HUES6 (cell line): ENCODE measurements at regions not wholly inside any gene's neighbourhood (a gene's known extent, or its start where the extent isn't known, plus 50 kb on each side); places are given as distances from the start of the nearest gene placed in this dataset.
"Not testable (repeated sequence)": the region's sequence is repeated elsewhere in the genome, so short reads cannot be mapped to it uniquely, and the experiment has no call there.

Experiments
- H3K27ac ChIP-seq: 2 replicates; pipeline ENCODE4 v1.7.0; 2013; ENCODE audit warnings: low read depth, mild to moderate bottlenecking, low read length, inconsistent platforms
- H3K27me3 ChIP-seq: 2 replicates; pipeline ENCODE4 v1.6.1; 2013; ENCODE audit warnings: low read length; ENCODE audit not compliant: control insufficient read depth, insufficient read depth
- H3K36me3 ChIP-seq: 2 replicates; pipeline ENCODE4 v1.6.1; 2013; ENCODE audit warnings: low read length; ENCODE audit not compliant: control insufficient read depth, insufficient read depth
- H3K4me1 ChIP-seq: 2 replicates; pipeline ENCODE4 v1.6.1; 2013; ENCODE audit warnings: low read length; ENCODE audit not compliant: control insufficient read depth, insufficient read depth
- H3K4me3 ChIP-seq: 2 replicates; pipeline ENCODE4 v1.5.1; 2013; ENCODE audit warnings: low read depth, low read length
- H3K9ac ChIP-seq: one replicate; pipeline ENCODE4 v1.6.1; 2013; ENCODE audit warnings: mild to moderate bottlenecking, low read length
- H3K9me3 ChIP-seq: 2 replicates; pipeline ENCODE4 v1.6.1; 2013; ENCODE audit warnings: low read depth, low read length; ENCODE audit not compliant: control insufficient read depth, insufficient read depth

DNA sequence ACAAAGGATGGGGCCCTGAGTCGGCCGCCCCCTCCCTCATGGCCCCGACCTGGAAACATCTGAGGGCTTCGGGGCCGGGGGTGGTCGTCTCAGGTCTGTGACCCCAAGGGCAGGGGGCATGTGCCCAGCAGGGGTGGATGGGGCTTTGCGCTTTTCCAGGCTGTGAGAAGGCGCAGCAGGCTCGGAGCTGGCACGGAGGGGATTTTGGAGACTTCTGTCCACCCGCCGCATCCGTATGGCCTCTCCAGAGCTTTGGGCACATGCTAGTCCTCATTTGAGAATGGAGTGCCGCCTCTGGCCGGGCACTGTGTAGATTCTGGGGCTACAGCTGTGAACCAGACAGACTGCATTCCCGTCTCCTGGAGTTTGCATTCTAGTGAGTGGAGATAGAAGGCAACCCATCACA is 66.1 kb upstream of the WNT4 start:
- Histone ChIP-seq H3K4me3 (no peak overlapping the region), H3K36me3 (no peaks in the 10 kb centered on the region), H3K4me1 (peaks cover 27% of the 10 kb centered on the region), H3K27ac (no peak overlapping the region), H3K27me3 (peaks cover 11% of the 10 kb centered on the region), H3K9me3 (no peaks in the 10 kb centered on the region), H3K9ac (no peak overlapping the region)

DNA sequence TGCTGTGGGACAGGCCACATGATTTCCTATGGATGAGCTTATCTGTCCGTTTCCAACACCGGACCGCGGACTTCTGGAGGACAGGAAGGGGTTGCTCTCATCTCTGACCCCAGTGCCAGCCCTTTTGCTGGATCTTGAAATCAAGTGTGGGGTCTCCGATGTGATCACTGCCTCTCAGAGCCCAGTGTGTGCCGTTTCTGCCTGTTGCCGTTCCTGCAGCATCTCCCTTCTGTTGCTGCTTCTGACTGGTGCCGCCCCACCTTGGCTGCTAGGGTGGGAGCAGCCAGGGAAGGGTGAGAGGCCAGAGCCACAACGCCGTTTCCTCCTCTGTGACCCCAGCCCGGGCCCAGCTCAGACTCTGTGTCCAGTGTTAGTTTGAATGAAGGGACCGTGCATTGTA is 67.3 kb upstream of the WNT4 start:
- Histone ChIP-seq H3K36me3 (no peaks in the 10 kb centered on the region), H3K27ac (no peak overlapping the region), H3K27me3 (peaks cover 8% of the 10 kb centered on the region), H3K4me3 (no peak overlapping the region), H3K4me1 (peaks cover 27% of the 10 kb centered on the region), H3K9me3 (no peaks in the 10 kb centered on the region), H3K9ac (no peak overlapping the region)

DNA sequence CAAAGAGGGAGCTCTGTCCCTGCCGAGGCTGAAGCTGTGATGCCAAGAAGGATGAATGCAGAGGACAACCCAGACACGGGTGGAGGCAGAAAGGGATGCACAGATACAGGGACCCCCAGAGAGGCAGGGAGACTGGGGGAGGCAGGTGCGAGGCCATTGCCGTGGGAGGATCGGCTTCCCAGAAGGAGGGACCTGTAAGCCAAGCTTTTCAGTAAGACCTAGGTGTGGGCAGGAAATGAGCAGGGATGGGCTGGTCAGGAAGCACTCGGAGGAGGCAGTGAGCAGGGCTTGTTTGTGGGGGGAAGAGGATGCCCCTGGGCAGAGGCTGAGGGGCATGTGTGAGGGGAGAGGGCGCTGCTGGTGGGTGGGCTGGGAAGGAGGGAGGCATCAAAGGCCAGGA is 67.7 kb upstream of the WNT4 start:
- H3K4me3 ChIP-seq = no peak overlapping the region
- H3K4me1 ChIP-seq = peaks cover 27% of the 10 kb centered on the region
- H3K27ac ChIP-seq = no peak overlapping the region
- no peak overlapping the region for H3K9ac ChIP-seq
- peaks cover 7% of the 10 kb centered on the region for H3K27me3 ChIP-seq
- H3K36me3 ChIP-seq = no peaks in the 10 kb centered on the region
- no peaks in the 10 kb centered on the region for H3K9me3 ChIP-seq

DNA sequence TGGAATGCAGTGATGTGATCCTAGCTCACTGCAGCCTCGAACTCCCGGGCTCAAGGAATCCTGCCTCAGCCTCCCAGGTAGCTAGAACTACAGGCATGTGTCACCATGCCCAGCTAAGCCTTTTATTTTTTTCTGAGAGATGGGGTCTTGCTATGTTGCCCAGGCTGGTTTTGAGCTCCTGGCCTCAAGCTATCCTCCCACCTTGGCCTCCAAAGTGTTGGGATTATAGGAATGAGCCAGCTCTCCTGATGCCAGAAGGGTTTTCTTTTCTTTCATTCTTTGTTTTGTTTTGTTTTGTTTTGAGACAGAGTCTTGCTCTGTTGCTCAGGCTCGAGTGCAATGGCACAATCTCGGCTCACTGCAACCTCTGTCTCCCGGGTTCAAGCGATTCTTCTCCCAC is 68.6 kb upstream of the WNT4 start:
- not testable (repeated sequence) for H3K36me3 ChIP-seq, H3K27me3 ChIP-seq, H3K4me3 ChIP-seq, H3K9ac ChIP-seq, H3K9me3 ChIP-seq, H3K27ac ChIP-seq
- H3K4me1 ChIP-seq = peaks cover 27% of the 10 kb centered on the region

DNA sequence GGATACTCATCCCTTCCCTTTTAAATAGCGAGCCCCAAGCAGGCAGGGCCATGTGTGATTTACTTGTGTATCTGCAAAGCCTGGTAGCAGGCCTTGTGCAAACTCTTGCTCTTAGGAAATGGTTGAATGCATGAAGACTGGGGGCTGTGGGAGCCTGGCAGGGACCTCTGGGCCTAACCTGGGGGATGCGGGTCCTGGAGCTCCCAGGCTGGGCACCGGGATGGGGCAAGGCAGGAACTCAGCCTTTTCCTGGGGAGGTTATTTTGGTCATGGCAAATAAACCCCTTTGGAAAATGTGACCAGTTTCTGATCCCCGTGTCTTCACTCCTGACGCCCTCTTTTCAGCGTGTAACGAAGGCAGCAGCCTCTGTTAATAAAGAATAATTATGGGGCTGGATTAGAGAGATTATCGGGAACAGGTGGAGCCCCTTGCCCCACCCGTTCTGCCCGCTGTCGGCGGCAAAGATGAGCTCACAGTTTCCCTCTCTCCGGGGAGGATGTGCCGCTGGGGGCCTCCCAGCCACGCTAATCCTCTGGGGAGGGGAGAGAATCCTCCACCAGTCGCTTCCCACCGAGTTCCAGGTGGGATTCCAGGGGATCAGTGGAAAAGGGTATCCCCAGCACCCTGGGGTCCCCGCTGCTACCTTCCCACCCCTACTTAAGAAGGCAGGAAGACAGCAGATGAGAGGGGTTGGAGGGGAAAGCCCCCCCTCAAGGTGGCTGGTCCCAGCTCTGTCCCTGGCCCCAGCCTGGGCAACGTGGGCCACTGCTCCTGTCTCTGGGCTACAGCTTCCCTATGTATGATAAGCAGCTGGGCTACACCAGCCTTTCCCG is 69.7 kb upstream of the WNT4 start:
- no peak overlapping the region for H3K4me3 ChIP-seq
- H3K9me3 ChIP-seq = no peaks in the 10 kb centered on the region
- H3K27ac ChIP-seq = no peak overlapping the region
- H3K27me3 ChIP-seq = peaks cover 6% of the 10 kb centered on the region
- no peaks in the 10 kb centered on the region for H3K36me3 ChIP-seq
- no peak overlapping the region for H3K9ac ChIP-seq
- H3K4me1 ChIP-seq = peaks cover 23% of the 10 kb centered on the region

DNA sequence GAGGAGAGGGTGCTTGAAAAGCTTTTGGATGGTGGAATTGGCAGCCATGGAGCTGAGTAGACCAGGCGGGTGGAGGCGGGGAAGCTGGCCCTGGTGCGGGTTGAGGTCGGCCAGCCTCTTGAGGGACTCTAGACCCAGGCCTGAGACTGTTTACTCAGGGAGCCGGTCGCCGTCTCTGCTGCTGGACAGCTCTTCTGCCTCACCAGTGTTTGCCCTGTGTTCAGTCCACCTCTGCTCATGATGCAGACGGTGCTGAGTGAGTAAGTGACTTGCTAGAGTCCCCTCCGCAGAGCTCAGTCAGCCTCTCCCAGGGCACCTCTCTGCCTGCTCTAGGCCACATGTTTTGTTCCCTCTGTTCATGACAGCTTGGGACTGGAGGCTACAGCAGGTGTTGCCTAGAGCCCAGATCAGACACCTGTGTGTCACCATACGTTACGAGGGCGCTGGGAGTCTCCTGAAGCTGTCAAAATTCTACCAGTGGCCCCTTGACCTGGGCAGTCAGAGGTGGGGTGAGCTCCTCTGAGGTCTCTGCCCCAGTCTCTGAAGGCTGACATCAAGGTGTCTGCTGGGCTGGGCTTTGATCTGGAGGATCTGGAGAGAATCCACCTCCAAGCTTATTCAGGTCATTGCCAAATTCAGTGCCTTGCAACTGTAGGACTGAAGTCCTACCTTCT is 73.5 kb upstream of the WNT4 start:
- no peaks in the 10 kb centered on the region for H3K27me3 ChIP-seq
- H3K9ac ChIP-seq = no peak overlapping the region

DNA sequence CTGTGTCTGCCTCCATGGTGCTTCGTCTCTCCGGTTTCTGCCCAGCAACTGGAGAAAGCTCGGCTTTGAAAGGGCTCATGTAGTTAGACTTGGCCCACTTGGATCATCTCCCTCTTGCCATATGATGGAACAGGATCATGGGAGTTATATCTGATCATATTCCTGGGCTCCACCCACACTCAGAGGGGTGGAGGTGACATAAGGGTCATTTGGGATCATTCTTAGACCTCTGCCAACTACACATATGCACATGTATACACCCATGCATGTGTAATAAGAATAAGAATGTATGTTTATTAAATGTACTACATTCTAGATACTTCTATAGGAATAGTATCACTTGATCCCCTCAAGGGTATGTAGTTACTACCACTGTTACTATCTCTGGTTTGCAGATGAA is 74.1 kb upstream of the WNT4 start:
- Histone ChIP-seq H3K27ac (no peak overlapping the region), H3K9ac (no peak overlapping the region), H3K4me3 (no peak overlapping the region), H3K27me3 (no peaks in the 10 kb centered on the region), H3K4me1 (0 out of 2 replicates have a peak, but pooled peaks cover 4% of the 10 kb centered on the region), H3K36me3 (no peaks in the 10 kb centered on the region), H3K9me3 (no peaks in the 10 kb centered on the region)

More for the DNA sequence above, 73.5 kb upstream of the WNT4 start:
- H3K27ac ChIP-seq = no peak overlapping the region
- no peak overlapping the region for H3K4me3 ChIP-seq
- H3K9me3 ChIP-seq = no peaks in the 10 kb centered on the region
- no peaks in the 10 kb centered on the region for H3K36me3 ChIP-seq
- H3K4me1 ChIP-seq = 0 out of 2 replicates have a peak, but pooled peaks cover 4% of the 10 kb centered on the region

DNA sequence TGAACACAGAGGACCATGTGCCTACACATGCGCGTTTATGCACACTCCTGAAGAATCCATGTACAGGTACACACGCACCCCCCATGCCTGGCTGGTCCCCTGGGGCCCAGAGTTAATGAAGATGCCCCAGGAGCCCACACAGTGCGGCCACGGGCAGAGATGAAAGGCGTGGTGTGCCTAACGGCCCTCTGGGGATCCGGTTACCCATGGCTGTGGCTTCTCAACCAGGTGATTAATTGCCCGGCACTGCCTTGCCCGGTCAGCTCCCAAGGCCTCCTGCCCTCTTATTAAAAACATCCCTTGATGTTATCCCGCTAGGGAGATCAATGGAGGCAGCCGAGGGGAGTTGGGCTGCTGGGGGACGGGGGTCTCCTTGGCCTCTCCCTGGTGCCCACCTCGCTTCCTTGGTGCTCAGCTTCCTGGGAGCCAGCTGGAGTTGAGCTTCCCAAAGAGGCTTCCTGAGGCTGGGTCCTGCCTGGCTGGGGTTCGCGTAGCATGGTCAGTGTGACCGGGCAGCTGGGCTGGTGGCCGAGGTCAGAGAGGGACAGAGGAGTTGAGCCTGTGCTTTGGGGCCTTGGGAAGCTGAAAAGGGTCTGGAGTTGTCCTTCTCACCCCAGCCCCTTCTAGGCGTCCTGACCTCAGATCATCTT is 75.0 kb upstream of the WNT4 start:
- Histone ChIP-seq H3K9me3 (no peaks in the 10 kb centered on the region), H3K27ac (no peak overlapping the region), H3K36me3 (no peaks in the 10 kb centered on the region), H3K27me3 (no peaks in the 10 kb centered on the region), H3K4me1 (0 out of 2 replicates have a peak, but pooled peaks cover under 1% of the 10 kb centered on the region), H3K4me3 (no peak overlapping the region), H3K9ac (no peak overlapping the region)

DNA sequence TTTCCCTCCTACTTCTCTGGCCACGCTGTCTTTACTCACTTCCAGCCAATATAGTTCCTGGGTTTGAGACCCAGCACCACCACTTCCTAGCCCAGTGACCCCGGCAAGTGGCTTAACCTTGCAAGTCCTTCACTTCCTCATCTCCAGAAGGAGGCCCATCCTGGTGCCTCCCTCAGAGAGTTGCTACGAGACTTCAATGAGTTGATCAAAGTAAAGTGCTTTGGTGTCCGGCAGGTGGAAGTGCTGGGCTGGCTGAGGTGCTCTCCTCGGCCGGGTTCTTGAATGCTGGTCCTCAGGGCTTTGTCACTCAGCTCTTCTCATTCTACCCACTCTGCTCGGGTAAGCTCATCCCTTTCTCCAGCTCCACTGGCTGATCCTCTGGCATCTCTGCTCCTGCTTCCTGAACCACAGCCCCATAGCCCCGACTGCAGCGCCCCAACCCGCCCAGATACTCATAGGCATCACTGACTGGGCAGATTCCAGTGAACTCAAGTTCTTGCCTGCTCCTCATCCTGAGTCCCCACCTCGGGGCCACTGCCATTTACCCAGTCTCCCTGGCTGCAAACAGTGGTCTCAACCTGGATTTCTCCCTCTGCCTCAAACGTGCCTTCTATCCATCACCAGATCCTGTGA is 75.8 kb upstream of the WNT4 start:
- Histone ChIP-seq H3K36me3 (no peaks in the 10 kb centered on the region), H3K4me1 (no peaks in the 10 kb centered on the region), H3K27me3 (no peaks in the 10 kb centered on the region), H3K9ac (no peak overlapping the region), H3K9me3 (no peaks in the 10 kb centered on the region), H3K4me3 (no peak overlapping the region), H3K27ac (no peak overlapping the region)

DNA sequence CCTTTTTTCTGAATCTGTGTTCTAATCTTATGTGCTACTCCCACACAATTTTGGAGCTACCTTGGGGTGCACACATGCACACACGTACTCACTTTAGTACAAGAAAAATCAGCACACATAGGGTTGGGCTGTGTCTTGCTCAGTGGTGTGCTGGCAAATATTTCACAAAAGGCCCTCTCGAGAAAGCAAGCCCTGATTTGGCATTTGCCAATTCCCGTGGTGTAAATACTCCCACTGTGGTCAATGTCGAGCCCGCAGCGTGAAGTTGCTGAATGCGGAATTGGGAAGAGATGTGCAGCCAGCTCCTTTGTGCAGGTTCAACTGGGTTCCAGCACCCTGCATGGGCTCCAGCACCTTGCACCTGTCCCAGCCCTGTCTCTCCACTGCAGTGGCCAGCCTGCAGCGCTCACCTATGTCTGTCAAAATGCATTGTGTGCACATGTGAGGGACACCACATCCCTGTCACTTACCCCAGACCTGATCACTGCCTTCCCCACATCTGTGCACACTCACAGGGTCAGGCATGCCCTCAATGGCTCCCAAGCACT is 78.4 kb upstream of the WNT4 start:
- Histone ChIP-seq H3K9me3 (peaks cover 4% of the 10 kb centered on the region; the same call in 1 of the 2 replicates), H3K36me3 (no peaks in the 10 kb centered on the region), H3K27me3 (no peaks in the 10 kb centered on the region), H3K9ac (no peak overlapping the region), H3K4me1 (no peaks in the 10 kb centered on the region), H3K4me3 (no peak overlapping the region), H3K27ac (no peak overlapping the region)
